ENCODE measurements at regions not wholly inside any gene's neighbourhood (a gene's known extent, or its start where the extent isn't known, plus 50 kb on each side); places are given as distances from the start of the nearest gene placed in this dataset.

DNA sequence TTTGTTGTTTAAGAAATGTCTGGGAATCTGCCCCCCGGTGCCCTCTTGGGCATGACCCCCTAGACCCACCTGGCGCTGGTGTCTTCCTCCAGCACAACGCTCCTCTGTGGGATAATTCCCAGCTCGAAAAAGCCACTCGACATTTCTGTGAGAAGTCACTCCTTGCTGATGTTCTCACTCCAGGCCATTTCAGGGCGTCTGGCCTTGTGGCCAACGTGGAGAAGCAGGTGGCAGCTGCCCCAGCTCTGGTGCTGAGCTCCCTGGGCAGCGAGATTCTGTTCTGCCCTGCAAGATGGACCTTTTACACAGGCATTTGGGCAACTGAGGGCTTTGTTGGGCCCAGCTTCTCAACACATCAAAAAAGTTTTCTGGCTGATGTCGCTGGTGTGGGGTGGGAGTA, 147.7 kb upstream of the WNT4 start:
- no peak for TF ChIP-seq ZFX (IDR thresholded peaks at IDR 0.05; ENCODE audit: borderline replicate concordance)
- no peak for TF ChIP-seq CTCF (IDR thresholded peaks at IDR 0.05)
- no peak overlapping the region for H3K27ac ChIP-seq

DNA sequence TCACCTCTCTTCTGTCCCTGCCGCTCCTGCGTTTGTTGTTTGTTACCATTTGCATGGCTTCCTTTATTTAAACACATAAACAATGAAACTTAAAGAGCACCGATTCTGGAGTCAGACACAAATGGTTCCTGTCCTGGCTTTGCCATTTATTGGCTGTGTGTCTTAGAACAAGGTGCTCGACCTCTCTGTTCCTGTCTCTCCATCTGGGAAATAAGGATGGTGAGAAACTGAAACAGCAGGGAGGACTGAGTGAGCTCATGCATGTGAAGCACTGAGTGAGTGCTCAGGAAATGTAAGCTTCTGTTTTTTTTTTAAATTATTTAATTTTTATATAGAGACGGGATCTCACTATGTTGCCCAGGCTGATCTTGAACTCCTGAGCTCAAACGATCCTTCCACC, 148.2 kb upstream of the WNT4 start:
- H3K27ac ChIP-seq, result no peak overlapping the region
- TF ChIP-seq ZFX (IDR thresholded peaks at IDR 0.05; ENCODE audit: borderline replicate concordance) (no peak), CTCF (IDR thresholded peaks at IDR 0.05) (no peak)

- no peak for TF ChIP-seq ZFX (IDR thresholded peaks at IDR 0.05; ENCODE audit: borderline replicate concordance)
- no peak for TF ChIP-seq CTCF (IDR thresholded peaks at IDR 0.05)
- H3K27ac ChIP-seq, result no peak overlapping the region
Observed at GRCh38 chr1:22291494-22291893, 148.6 kb upstream of the WNT4 start.

DNA sequence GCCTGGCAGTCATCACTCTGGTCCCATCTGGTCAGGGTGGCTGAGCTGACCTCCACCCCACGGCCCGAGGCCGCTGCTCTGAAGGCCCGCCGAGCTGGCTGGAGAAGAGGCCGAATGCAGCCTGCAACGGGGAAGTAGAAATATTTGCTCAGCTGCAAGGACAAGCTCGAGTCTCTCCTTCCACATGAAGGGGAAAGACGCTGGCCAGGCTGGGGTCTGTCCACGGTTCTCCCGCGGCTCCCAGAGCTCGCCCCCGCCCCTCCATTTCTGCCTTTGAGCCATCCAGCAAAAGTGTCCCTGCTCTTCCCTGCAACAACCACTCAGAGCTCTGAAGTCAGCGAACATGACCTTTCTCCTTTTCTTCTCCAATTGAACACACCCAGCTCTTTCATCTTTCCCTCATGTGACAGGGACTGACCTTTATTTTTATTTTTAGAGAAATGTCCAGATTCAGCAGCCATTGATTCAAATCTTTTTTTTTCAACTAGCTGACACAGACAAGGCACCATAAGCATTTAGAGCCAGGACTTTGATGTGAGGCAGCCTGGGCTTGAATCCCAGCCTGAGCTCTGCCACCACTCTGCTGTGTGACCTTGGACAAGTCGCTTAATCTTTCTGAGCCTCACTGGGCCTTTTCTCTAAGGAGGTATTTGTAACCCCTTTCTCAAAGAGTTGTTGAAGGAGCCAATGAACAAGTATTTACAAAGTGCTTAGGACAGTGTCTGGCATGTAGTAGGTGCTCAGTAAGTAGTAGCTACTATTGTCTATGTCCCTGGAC, 149.3 kb upstream of the WNT4 start:
- TF ChIP-seq CTCF (IDR thresholded peaks at IDR 0.05) (no peak), ZFX (IDR thresholded peaks at IDR 0.05; ENCODE audit: borderline replicate concordance) (no peak)
- no peak overlapping the region for H3K27ac ChIP-seq

DNA sequence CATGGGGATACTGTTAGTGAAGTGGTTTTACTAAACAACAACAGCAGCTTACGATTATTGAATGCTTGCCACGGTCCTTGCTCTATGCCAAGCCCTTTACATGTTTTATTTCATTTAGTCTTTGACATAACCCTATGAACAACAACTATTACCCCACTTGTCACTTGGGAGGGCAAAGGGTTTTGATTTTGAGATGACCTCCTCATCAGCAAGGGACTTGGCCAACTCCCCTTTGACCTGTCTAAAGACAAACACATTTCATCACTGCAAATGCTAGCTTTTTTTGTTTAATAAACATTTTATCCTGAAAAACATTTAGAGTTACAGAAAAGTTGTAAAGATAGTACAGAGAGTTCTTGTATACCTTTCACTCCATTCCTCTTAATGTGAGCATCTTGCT, 152.5 kb upstream of the WNT4 start:
- no peak for TF ChIP-seq ZFX (IDR thresholded peaks at IDR 0.05; ENCODE audit: borderline replicate concordance)
- TF ChIP-seq CTCF (IDR thresholded peaks at IDR 0.05), result no peak
- H3K27ac ChIP-seq, result no peak overlapping the region

- TF ChIP-seq ZFX (IDR thresholded peaks at IDR 0.05; ENCODE audit: borderline replicate concordance), result no peak
- no peak for TF ChIP-seq CTCF (IDR thresholded peaks at IDR 0.05)
Observed at GRCh38 chr1:22295856-22296255, 153.0 kb upstream of the WNT4 start.

DNA sequence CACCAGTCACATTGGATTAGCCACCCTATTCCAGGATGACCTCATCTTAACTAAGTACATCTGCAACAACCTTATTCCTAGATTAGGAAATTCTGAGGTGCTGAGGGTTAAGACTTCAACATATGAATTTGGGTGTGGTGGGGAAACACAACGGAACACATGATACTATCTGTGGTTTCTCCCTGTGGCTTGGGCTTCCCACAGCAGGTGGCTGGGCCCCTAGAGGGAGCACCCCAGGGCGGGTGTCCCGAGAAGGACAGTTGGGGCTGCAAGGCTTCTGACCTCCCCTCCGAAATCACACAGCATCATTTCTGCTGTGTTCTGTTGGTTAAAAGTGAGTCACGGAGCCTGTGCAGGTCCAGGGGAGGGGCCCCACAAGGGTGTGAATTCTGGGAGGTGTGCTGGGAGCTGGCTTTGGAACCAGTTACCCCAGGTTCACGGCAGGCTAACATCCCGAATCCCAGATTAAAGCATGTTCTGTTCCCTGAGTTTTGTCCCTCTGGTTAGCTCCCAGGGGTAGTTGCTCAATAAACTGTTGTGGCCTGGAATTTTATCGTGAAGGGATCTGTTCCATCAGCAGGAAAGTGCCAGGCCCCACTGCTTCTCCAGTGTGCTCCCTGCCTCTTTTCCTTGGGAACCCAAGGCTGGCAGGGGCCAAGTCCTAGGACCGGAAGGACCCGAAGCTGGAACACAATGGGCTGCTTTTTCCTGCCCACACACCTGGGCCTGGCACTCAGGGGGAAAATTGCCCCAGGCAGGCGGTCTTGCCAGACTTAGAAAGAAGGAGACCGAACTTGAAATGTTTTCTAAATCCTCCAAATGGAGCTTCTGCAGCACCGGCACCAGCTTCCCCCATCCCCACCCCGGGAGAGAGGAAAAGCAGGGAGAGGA, 154.0 kb upstream of the WNT4 start:
- no peak overlapping the region for H3K27ac ChIP-seq
- TF ChIP-seq CTCF (IDR thresholded peaks at IDR 0.05) (no peak), ZFX (IDR thresholded peaks at IDR 0.05; ENCODE audit: borderline replicate concordance) (no peak)

More at GRCh38 chr1:22295856-22296255, 153.0 kb upstream of the WNT4 start:
- H3K27ac ChIP-seq, result no peak overlapping the region
